ENCODE measurements at regions not wholly inside any gene's neighbourhood (a gene's known extent, or its start where the extent isn't known, plus 50 kb on each side); places are given as distances from the start of the nearest gene placed in this dataset.

- no peak for TF ChIP-seq CTCF (IDR thresholded peaks at IDR 0.05)
- H3K27ac ChIP-seq: no peak overlapping the region
- no peak for DNase-seq (ENCODE audit: low spot score)
- H3K4me3 ChIP-seq: no peak overlapping the region
These were observed 57.0 kb downstream of the PHLDA1 start for GRCh38 chr12:75974323-75975187.

- TF ChIP-seq CTCF (IDR thresholded peaks at IDR 0.05): no peak
These were observed 60.3 kb downstream of the PHLDA1 start for GRCh38 chr12:75971253-75971652.

GRCh38 chr12:75970310-75970709 is 61.3 kb downstream of the PHLDA1 start:
- no peak overlapping the region for H3K4me3 ChIP-seq
- no peak for DNase-seq (ENCODE audit: low spot score)
- no peak for TF ChIP-seq CTCF (IDR thresholded peaks at IDR 0.05)
- no peak overlapping the region for H3K27ac ChIP-seq

More at GRCh38 chr12:75971253-75971652, 60.3 kb downstream of the PHLDA1 start:
- no peak overlapping the region for H3K4me3 ChIP-seq
- no peak for DNase-seq (ENCODE audit: low spot score)
- no peak overlapping the region for H3K27ac ChIP-seq

GRCh38 chr12:75969768-75970167 is 61.8 kb downstream of the PHLDA1 start:
- Histone ChIP-seq H3K27ac (no peak overlapping the region), H3K4me3 (no peak overlapping the region)
- no peak for TF ChIP-seq CTCF (IDR thresholded peaks at IDR 0.05)
- DNase-seq (ENCODE audit: low spot score): no peak

GRCh38 chr12:75965661-75966060 is 65.9 kb downstream of the PHLDA1 start:
- no peak for DNase-seq (ENCODE audit: low spot score)
- Histone ChIP-seq H3K27ac (no peak overlapping the region), H3K4me3 (no peak overlapping the region)
- TF ChIP-seq CTCF (IDR thresholded peaks at IDR 0.05): no peak

- no peak for TF ChIP-seq CTCF (IDR thresholded peaks at IDR 0.05)
- no peak overlapping the region for H3K27ac ChIP-seq
- H3K4me3 ChIP-seq: no peak overlapping the region
- no peak for DNase-seq (ENCODE audit: low spot score)
These were observed 67.4 kb downstream of the PHLDA1 start for GRCh38 chr12:75964150-75964549.

- Histone ChIP-seq H3K4me3 (no peak overlapping the region), H3K27ac (no peak overlapping the region)
- no peak for TF ChIP-seq CTCF (IDR thresholded peaks at IDR 0.05)
- DNase-seq (ENCODE audit: low spot score): no peak
These were observed 69.7 kb downstream of the PHLDA1 start for GRCh38 chr12:75961878-75962277.

All from coronary artery (tissue), 2 donors.